Gastrocnemius medialis (tissue), 4 donors: ENCODE measurements at regions not wholly inside any gene's neighbourhood (a gene's known extent, or its start where the extent isn't known, plus 50 kb on each side); places are given as distances from the start of the nearest gene placed in this dataset.

Experiments used
- ATAC-seq, 2 donors: fragments of 150-250 bp; one replicate each; pipeline ENCODE4 v1.9.1; 2016
- DNase-seq, 2 donors: peaks; one replicate each; pipeline ENCODE4 v3.0.0-alpha.2; 2019
- H3K27ac ChIP-seq, 4 donors: fragments of 200-600 bp; sonication (generic); 1 replicate in 1 of 4; 2 replicates in 3 of 4; pipeline ENCODE4 v1.5.1; 2016 to 2018; ENCODE audit warnings: mild to moderate bottlenecking in 2 of 4, moderate library complexity in 1 of 4
- H3K27me3 ChIP-seq, 3 donors: fragments of 200-600 bp; sonication (generic) in 2 of 3; 1 replicate in 1 of 3; 2 replicates in 2 of 3; pipeline versions ENCODE4 v1.5.1 to v1.6.0; 2016 to 2019; ENCODE audit warnings: mild to moderate bottlenecking in 1 of 3, moderate library complexity in 1 of 3
- H3K36me3 ChIP-seq, 2 donors: fragments of 200-600 bp; sonication (generic) in 1 of 2; one replicate each; pipeline ENCODE4 v1.5.1; 2017 to 2018
- H3K4me1 ChIP-seq, 2 donors: fragments of 200-600 bp; sonication (generic) in 1 of 2; one replicate each; pipeline ENCODE4 v1.5.1; 2016 to 2017; ENCODE audit warnings: mild to moderate bottlenecking in 2 of 2
- H3K4me3 ChIP-seq, 4 donors: fragments of 200-600 bp; sonication (generic) in 3 of 4; 1 replicate in 1 of 4; 2 replicates in 3 of 4; pipeline ENCODE4 v1.5.1; 2016 to 2019; ENCODE audit warnings: mild to moderate bottlenecking in 2 of 4
- H3K9me3 ChIP-seq, 3 donors: fragments of 200-600 bp; sonication (generic) in 2 of 3; 1 replicate in 1 of 3; 2 replicates in 2 of 3; pipeline ENCODE4 v1.5.1; 2016 to 2019
- CTCF ChIP-seq, 5 experiments: fragments of 450-650 bp in 3 of 5; fragments of 200-600 bp in 2 of 5; sonication (generic) in 2 of 5; IDR thresholded peaks in 4 of 5; conservative IDR thresholded peaks in 1 of 5; 1 replicate in 4 of 5; 2 replicates in 1 of 5; pipeline ENCODE4 v1.5.1; 2016 to 2019; ENCODE audit warnings: antibody characterized with exemption in 5 of 5, mild to moderate bottlenecking in 3 of 5, moderate library complexity in 3 of 5
- POLR2A ChIP-seq, 2 donors: fragments of 450-650 bp; IDR thresholded peaks; one replicate each; pipeline ENCODE4 v1.6.1; 2017; ENCODE audit warnings: antibody characterized with exemption in 2 of 2, mild to moderate bottlenecking in 2 of 2, moderate library complexity in 2 of 2
- in situ Hi-C, 4 donors: fragments of 200-750 bp; cut with MboI; loops; one replicate each; pipeline versions ENCODE4 v1.15.0 to v1.8.0; 2017; ENCODE audit warnings: low sequenced_read_pairs in 4 of 4
- intact Hi-C: fragments of 100-400 bp; cut with DNase I; formaldehyde crosslinking; loops from one replicate; pipeline ENCODE4 v1.15.1; 2023; ENCODE audit warnings: low total_unique reads

GRCh38 chr18:65622436-65622835, 128.4 kb upstream of the CDH7 start:
- H3K27ac ChIP-seq, result no peak overlapping the region
- in situ Hi-C loops, result no loop called here
- intact Hi-C loops, result no loop called here
- no peaks in the 10 kb centered on the region for H3K27me3 ChIP-seq
- no peaks in the 10 kb centered on the region for H3K9me3 ChIP-seq
- no peaks in the 10 kb centered on the region for H3K36me3 ChIP-seq
- no peaks in the 10 kb centered on the region for H3K4me1 ChIP-seq
- H3K4me3 ChIP-seq, result no peak overlapping the region
- no peak for DNase-seq
- no peak for ATAC-seq
- TF ChIP-seq CTCF (IDR thresholded peaks at IDR 0.05 in 4 of 5, conservative IDR thresholded peaks at IDR 0.05 in 1 of 5) (no peak), POLR2A (IDR thresholded peaks at IDR 0.05) (no peak)

- Histone ChIP-seq H3K27ac (no peak overlapping the region), H3K27me3 (no peaks in the 10 kb centered on the region), H3K4me3 (no peak overlapping the region), H3K36me3 (no peaks in the 10 kb centered on the region), H3K9me3 (no peaks in the 10 kb centered on the region), H3K4me1 (no peaks in the 10 kb centered on the region)
- no peak for DNase-seq
- no peak for TF ChIP-seq POLR2A (IDR thresholded peaks at IDR 0.05)
- no peak for TF ChIP-seq CTCF (IDR thresholded peaks at IDR 0.05 in 4 of 5, conservative IDR thresholded peaks at IDR 0.05 in 1 of 5)
- no peak for ATAC-seq
- intact Hi-C loops, result no loop called here
- in situ Hi-C loops, result no loop called here
These were observed 130.6 kb upstream of the CDH7 start for GRCh38 chr18:65620076-65620696.

GRCh38 chr18:65610939-65611338, 139.9 kb upstream of the CDH7 start:
- Histone ChIP-seq H3K36me3 (no peaks in the 10 kb centered on the region), H3K9me3 (no peaks in the 10 kb centered on the region), H3K4me1 (no peaks in the 10 kb centered on the region), H3K4me3 (no peak overlapping the region), H3K27ac (no peak overlapping the region), H3K27me3 (no peaks in the 10 kb centered on the region)
- no peak for DNase-seq
- in situ Hi-C loops (no loop called here), intact Hi-C loops (no loop called here)
- no peak for ATAC-seq
- TF ChIP-seq CTCF (IDR thresholded peaks at IDR 0.05 in 4 of 5, conservative IDR thresholded peaks at IDR 0.05 in 1 of 5), result no peak
- TF ChIP-seq POLR2A (IDR thresholded peaks at IDR 0.05), result no peak

- H3K27ac ChIP-seq, result no peak overlapping the region
- H3K36me3 ChIP-seq, result no peaks in the 10 kb centered on the region
- intact Hi-C loops, result no loop called here
- H3K9me3 ChIP-seq, result no peaks in the 10 kb centered on the region
- ATAC-seq (no peak), DNase-seq (no peak)
- TF ChIP-seq POLR2A (IDR thresholded peaks at IDR 0.05) (no peak), CTCF (IDR thresholded peaks at IDR 0.05 in 4 of 5, conservative IDR thresholded peaks at IDR 0.05 in 1 of 5) (no peak)
- H3K4me3 ChIP-seq, result no peak overlapping the region
- no peaks in the 10 kb centered on the region for H3K27me3 ChIP-seq
- in situ Hi-C loops, result no loop called here
- H3K4me1 ChIP-seq, result no peaks in the 10 kb centered on the region
These were observed 142.3 kb upstream of the CDH7 start for GRCh38 chr18:65608471-65608870.

- Histone ChIP-seq H3K4me3 (no peak overlapping the region), H3K4me1 (no peaks in the 10 kb centered on the region), H3K27me3 (no peaks in the 10 kb centered on the region), H3K36me3 (no peaks in the 10 kb centered on the region), H3K9me3 (no peaks in the 10 kb centered on the region), H3K27ac (no peak overlapping the region)
- ATAC-seq (no peak), DNase-seq (no peak)
- intact Hi-C loops (no loop called here), in situ Hi-C loops (no loop called here)
- TF ChIP-seq POLR2A (IDR thresholded peaks at IDR 0.05) (no peak), CTCF (IDR thresholded peaks at IDR 0.05 in 4 of 5, conservative IDR thresholded peaks at IDR 0.05 in 1 of 5) (no peak)
These were observed 143.7 kb upstream of the CDH7 start for GRCh38 chr18:65607161-65607560.
